OCI-LY3 (cell line): ENCODE measurements at regions not wholly inside any gene's neighbourhood (a gene's known extent, or its start where the extent isn't known, plus 50 kb on each side); places are given as distances from the start of the nearest gene placed in this dataset.

Source experiments
- H2AFZ ChIP-seq: fragments of 200-600, 300-600 bp; shearing (Covaris generic); 2 replicates; pipeline ENCODE4 v1.6.0; 2014; ENCODE audit warnings: antibody characterized with exemption, low read depth, low read length
- H3K27ac ChIP-seq: fragments of 200-600, 300-600 bp; sonication (generic); 2 replicates; pipeline ENCODE4 v1.5.1; 2014; ENCODE audit warnings: mild to moderate bottlenecking, low read length, moderate library complexity, mixed read lengths
- H3K27me3 ChIP-seq: fragments of 200-600, 300-600 bp; sonication (generic); 2 replicates; pipeline ENCODE4 v1.6.1; 2014; ENCODE audit warnings: low read depth, low read length, mixed read lengths
- H3K36me3 ChIP-seq: fragments of 200-600, 300-600 bp; sonication (generic); replicated peaks from 2 replicates; pipeline ENCODE3; 2014; ENCODE audit warnings: low read depth, low read length, mixed read lengths
- H3K4me1 ChIP-seq: fragments of 300-600, 200-600 bp; sonication (generic); 2 replicates; pipeline ENCODE4 v1.6.1; 2014; ENCODE audit warnings: low read length, mixed read lengths
- H3K4me2 ChIP-seq: fragments of 200-600, 300-600 bp; sonication (generic); 2 replicates; pipeline ENCODE4 v1.6.1; 2014; ENCODE audit warnings: low read length, mixed read lengths
- H3K4me3 ChIP-seq: fragments of 300-600, 200-600 bp; sonication (generic); 2 replicates; pipeline ENCODE4 v1.5.1; 2014; ENCODE audit warnings: antibody characterized with exemption, mild to moderate bottlenecking, low read length, moderate library complexity
- H3K79me2 ChIP-seq: fragments of 300-600, 200-600 bp; shearing (Covaris generic); 2 replicates; pipeline ENCODE4 v1.6.1; 2014; ENCODE audit warnings: mild to moderate bottlenecking, low read length, mixed read lengths
- H3K9ac ChIP-seq: fragments of 300-600, 200-600 bp; shearing (Covaris generic); 2 replicates; pipeline ENCODE4 v1.6.0; 2014; ENCODE audit warnings: mild to moderate bottlenecking, low read length, moderate library complexity
- H3K9me3 ChIP-seq: fragments of 200-600, 300-600 bp; shearing (Covaris generic); 2 replicates; pipeline ENCODE4 v1.6.1; 2014; ENCODE audit warnings: low read length, mixed read lengths; ENCODE audit not compliant: insufficient read depth
- H4K20me1 ChIP-seq: fragments of 200-600, 300-600 bp; sonication (generic); 2 replicates; pipeline ENCODE4 v1.6.1; 2016; ENCODE audit warnings: low read length, mixed read lengths; ENCODE audit not compliant: insufficient read depth
- CTCF ChIP-seq: fragments of 200-600, 300-600 bp; sonication (generic); IDR thresholded peaks from 2 replicates; pipeline ENCODE4 v1.5.1; 2014; ENCODE audit warnings: antibody characterized with exemption, low read length, low read depth
- EZH2phosphoT487 ChIP-seq: fragments of 200-600 bp; shearing (Covaris generic); IDR thresholded peaks from 2 replicates; pipeline ENCODE4 v1.6.1; 2018; ENCODE audit warnings: antibody characterized with exemption, mixed run types, low read depth

- Histone ChIP-seq H3K4me1 (no peaks in the 10 kb centered on the region), H3K36me3 (no peaks in the 10 kb centered on the region), H3K27ac (no peak overlapping the region), H3K79me2 (no peaks in the 10 kb centered on the region), H3K27me3 (no peaks in the 10 kb centered on the region), H3K9me3 (no peaks in the 10 kb centered on the region), H3K4me2 (no peak overlapping the region), H4K20me1 (no peaks in the 10 kb centered on the region), H3K9ac (no peak overlapping the region), H2AFZ (no peak overlapping the region), H3K4me3 (no peak overlapping the region)
- TF ChIP-seq EZH2phosphoT487 (no peak), CTCF (no peak)
These were observed 85.4 kb downstream of the SOX4 start for GRCh38 chr6:21678990-21679389.

GRCh38 chr6:21679761-21680265, 86.3 kb downstream of the SOX4 start:
- H3K9ac ChIP-seq = no peak overlapping the region
- no peaks in the 10 kb centered on the region for H3K79me2 ChIP-seq
- H3K4me2 ChIP-seq = no peak overlapping the region

GRCh38 chr6:21680611-21681010, 87.1 kb downstream of the SOX4 start:
- H4K20me1 ChIP-seq = no peaks in the 10 kb centered on the region
- no peak overlapping the region for H3K9ac ChIP-seq
- no peak for TF ChIP-seq CTCF
- TF ChIP-seq EZH2phosphoT487 = no peak
- H3K27ac ChIP-seq = no peak overlapping the region
- no peaks in the 10 kb centered on the region for H3K4me1 ChIP-seq
- H2AFZ ChIP-seq = no peak overlapping the region
- no peak overlapping the region for H3K4me2 ChIP-seq
- H3K36me3 ChIP-seq = no peaks in the 10 kb centered on the region
- H3K27me3 ChIP-seq = no peaks in the 10 kb centered on the region
- no peaks in the 10 kb centered on the region for H3K79me2 ChIP-seq
- no peaks in the 10 kb centered on the region for H3K9me3 ChIP-seq
- H3K4me3 ChIP-seq = no peak overlapping the region

More at GRCh38 chr6:21679761-21680265, 86.3 kb downstream of the SOX4 start:
- H3K36me3 ChIP-seq = no peaks in the 10 kb centered on the region
- TF ChIP-seq EZH2phosphoT487 (no peak), CTCF (no peak)
- H3K27me3 ChIP-seq = no peaks in the 10 kb centered on the region
- no peaks in the 10 kb centered on the region for H3K9me3 ChIP-seq
- no peaks in the 10 kb centered on the region for H4K20me1 ChIP-seq
- H3K4me1 ChIP-seq = no peaks in the 10 kb centered on the region
- no peak overlapping the region for H2AFZ ChIP-seq
- no peak overlapping the region for H3K4me3 ChIP-seq
- H3K27ac ChIP-seq = no peak overlapping the region

GRCh38 chr6:21690489-21690888, 96.9 kb downstream of the SOX4 start:
- Histone ChIP-seq H3K4me3 (no peak overlapping the region), H3K4me2 (no peak overlapping the region), H3K4me1 (no peaks in the 10 kb centered on the region), H3K9me3 (no peaks in the 10 kb centered on the region), H2AFZ (no peak overlapping the region), H3K79me2 (no peaks in the 10 kb centered on the region), H3K27ac (no peak overlapping the region), H3K27me3 (no peaks in the 10 kb centered on the region), H3K36me3 (no peaks in the 10 kb centered on the region), H4K20me1 (no peaks in the 10 kb centered on the region), H3K9ac (no peak overlapping the region)
- TF ChIP-seq EZH2phosphoT487 (no peak), CTCF (no peak)
